ENCODE measurements at regions not wholly inside any gene's neighbourhood (a gene's known extent, or its start where the extent isn't known, plus 50 kb on each side); places are given as distances from the start of the nearest gene placed in this dataset.

GRCh38 chr6:166763606-166764472 is 136.8 kb upstream of the RPS6KA2 start:
- TF ChIP-seq, protein P1, sequence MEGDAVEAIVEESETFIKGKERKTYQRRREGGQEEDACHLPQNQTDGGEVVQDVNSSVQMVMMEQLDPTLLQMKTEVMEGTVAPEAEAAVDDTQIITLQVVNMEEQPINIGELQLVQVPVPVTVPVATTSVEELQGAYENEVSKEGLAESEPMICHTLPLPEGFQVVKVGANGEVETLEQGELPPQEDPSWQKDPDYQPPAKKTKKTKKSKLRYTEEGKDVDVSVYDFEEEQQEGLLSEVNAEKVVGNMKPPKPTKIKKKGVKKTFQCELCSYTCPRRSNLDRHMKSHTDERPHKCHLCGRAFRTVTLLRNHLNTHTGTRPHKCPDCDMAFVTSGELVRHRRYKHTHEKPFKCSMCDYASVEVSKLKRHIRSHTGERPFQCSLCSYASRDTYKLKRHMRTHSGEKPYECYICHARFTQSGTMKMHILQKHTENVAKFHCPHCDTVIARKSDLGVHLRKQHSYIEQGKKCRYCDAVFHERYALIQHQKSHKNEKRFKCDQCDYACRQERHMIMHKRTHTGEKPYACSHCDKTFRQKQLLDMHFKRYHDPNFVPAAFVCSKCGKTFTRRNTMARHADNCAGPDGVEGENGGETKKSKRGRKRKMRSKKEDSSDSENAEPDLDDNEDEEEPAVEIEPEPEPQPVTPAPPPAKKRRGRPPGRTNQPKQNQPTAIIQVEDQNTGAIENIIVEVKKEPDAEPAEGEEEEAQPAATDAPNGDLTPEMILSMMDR (conservative IDR thresholded peaks at IDR 0.05; ENCODE audit: low read length) = no peak
- no peak for DNase-seq (ENCODE audit: low read depth)
- no peak overlapping the region for H3K4me3 ChIP-seq (ENCODE audit: low read length)

DNA sequence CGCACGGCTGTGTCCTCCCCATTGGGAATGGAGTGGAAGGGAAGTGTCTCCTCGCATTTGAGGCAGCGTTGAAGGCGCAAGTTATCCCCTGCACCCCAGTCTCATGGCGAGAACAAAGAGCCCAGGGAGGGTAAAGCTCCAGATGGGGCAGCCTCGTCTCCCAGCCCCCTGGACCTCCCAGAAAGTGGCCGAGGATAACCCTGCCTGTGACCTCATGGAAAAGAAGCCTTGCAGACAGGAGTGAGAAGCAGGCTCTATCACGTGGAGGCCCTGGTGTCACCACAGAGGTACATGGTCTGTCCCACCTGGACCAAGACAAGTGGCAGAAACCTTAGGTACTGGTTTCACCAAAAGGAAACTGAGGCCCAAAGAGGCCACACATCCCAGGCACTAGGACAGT is 134.8 kb upstream of the RPS6KA2 start:
- DNase-seq (ENCODE audit: low read depth) = no peak
- TF ChIP-seq, protein P1 (conservative IDR thresholded peaks at IDR 0.05; ENCODE audit: low read length) = no peak
- no peak overlapping the region for H3K4me3 ChIP-seq (ENCODE audit: low read length)

DNA sequence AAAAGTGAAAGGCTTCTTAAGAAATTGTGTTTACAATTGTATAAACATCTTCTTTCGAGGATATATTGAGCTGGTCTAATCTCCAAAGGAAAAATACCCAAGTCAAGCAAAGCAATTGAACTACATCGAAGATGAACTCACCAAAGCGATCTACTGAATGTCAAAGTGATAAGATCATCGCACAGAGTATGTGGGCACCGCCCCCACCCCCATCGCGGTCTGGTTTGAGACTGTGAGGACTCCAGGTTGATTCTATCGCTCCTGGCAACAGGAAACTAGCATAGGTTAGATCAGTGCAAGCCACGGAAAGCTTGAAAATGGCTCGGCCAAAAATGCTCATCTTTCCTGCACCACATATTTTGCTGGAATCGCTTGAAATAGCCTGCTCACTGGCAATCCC is 133.2 kb upstream of the RPS6KA2 start:
- TF ChIP-seq, protein P1 (conservative IDR thresholded peaks at IDR 0.05; ENCODE audit: low read length) = no peak
- DNase-seq (ENCODE audit: low read depth) = no peak
- no peak overlapping the region for H3K4me3 ChIP-seq (ENCODE audit: low read length)

- DNase-seq (ENCODE audit: low read depth) = no peak
- TF ChIP-seq, protein P1 (conservative IDR thresholded peaks at IDR 0.05; ENCODE audit: low read length) = no peak
- peak overlapping the region; percentile 2; the same call in 1 of the 2 replicates for H3K4me3 ChIP-seq (ENCODE audit: low read length)
These were observed 131.2 kb upstream of the RPS6KA2 start for GRCh38 chr6:166758136-166758704.

DNA sequence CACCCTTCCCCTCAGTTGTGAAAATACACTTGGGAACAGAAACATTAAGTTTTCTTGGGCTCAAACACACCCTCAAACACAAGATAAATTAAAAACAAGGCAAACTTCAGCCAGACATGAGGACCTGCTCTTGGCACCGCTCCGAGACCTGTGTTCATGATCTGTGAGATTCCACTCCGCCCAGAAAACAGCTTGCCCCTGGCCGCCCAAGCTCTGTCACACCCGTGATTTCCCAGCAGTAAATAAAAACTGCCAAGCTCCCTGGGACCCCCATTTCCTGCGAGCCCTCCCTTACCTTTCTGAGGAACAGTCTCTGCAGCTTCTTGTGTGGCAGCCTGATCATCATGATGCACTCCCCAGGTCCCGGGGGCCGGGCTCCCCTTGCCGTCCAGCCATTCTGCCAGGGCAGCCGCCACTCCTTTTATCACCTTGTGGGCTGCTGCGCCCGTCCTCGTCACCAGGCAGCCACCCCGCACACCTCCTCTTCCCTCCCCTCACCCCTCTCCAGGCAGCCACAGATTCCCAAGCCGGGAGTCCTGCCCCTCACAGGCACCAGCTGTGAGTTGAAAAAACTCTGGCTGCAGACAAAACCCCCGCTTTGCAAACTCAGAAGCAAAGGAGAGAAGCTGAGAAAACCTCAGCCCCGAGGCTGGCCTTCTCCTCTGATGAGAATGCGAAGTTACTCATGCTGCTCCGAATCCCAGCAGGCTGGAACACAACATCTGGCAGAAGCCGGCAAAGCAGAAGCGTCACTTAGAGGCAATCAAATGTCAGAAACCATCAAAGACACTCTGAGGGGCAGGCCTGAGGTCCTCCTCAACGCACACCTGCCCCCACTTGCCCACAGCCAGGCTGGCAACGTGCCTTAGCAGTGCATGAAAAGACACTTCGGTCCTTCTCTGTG is 130.4 kb upstream of the RPS6KA2 start:
- DNase-seq (ENCODE audit: low read depth) = peak; percentile 20
- peak overlapping the region; percentile 2; the same call in 1 of the 2 replicates for H3K4me3 ChIP-seq (ENCODE audit: low read length)
- TF ChIP-seq, protein P1 (conservative IDR thresholded peaks at IDR 0.05; ENCODE audit: low read length) = no peak

DNA sequence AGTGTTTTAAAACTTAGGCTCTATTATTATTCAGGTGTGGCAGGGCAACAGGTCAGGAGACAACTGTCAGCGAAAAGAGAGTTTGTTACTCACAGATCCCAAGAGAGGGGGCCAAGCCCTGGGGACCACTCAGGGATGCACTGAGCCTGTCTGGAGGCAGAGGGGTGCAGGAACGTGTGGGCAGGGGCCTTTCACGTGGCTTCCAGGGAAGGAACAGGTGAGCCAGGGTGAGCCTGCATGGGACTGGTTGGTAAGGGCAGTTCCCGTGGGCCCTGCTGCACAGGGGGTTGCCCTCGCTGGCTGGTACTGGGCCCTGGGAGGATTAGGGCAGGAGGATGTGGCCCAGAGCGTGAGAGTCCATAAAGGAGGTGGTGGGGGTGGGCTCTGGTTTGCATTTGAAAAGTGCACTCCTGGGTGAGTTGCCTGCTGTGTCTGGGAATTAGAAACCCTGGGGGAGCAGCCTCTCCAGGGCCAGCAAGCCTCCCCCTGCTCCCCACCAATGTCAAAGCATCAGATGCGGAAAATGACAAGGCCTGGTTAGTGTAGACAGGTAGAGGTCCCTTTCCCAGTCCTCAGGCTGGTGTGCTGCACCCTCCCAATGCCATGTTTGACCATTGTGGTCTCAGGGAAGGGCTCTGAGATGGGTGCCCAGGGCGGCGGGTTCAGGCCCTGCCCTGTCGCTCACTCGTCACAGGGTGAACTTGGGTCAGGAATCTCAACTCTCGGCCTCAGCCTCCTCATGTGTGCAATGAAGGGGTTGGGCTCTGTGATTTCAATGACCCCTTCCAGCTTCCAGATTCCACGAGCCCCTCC is 127.4 kb upstream of the RPS6KA2 start:
- TF ChIP-seq, protein P1 (conservative IDR thresholded peaks at IDR 0.05; ENCODE audit: low read length) = no peak
- no peak overlapping the region for H3K4me3 ChIP-seq (ENCODE audit: low read length)
- DNase-seq (ENCODE audit: low read depth) = no peak
